LNCaP clone FGC (cell line): ENCODE measurements at regions not wholly inside any gene's neighbourhood (a gene's known extent, or its start where the extent isn't known, plus 50 kb on each side); places are given as distances from the start of the nearest gene placed in this dataset.
"Not testable (repeated sequence)": the region's sequence is repeated elsewhere in the genome, so short reads cannot be mapped to it uniquely, and the experiment has no call there.

ENCODE experiments used
- DNase-seq: peaks from one replicate; pipeline ENCODE4 v3.0.0-alpha.2; 2011; ENCODE audit warnings: low read depth
- H3K4me3 ChIP-seq: 2 replicates; pipeline ENCODE4 v1.5.1; 2011; ENCODE audit warnings: mild to moderate bottlenecking, low read depth, low read length, control low read depth
- TF ChIP-seq, protein P1 (sequence below): IDR thresholded peaks from 2 replicates; pipeline ENCODE4 v1.5.1; 2012; ENCODE audit warnings: mild to moderate bottlenecking; ENCODE audit not compliant: control insufficient read depth, insufficient read depth; ENCODE audit errors: extremely low read depth

DNA sequence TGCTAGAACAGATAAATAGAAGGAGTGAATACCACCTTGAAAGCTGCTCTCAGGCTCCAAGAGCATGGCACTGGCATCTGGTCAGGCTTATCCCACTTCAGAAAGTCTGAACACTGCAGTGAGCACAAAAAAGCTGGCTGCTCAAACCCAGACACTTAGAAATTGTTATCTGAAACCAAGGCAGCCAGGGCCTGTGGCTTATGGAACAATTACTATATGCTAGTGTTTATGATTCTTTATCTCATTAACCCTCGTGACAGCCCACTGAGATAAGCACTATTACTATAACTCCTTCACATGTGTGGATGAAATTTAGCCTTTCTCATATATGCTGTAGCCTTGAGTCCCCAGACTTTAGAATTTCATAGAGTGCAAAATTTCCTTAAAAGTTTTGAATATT lies 400.2 kb downstream of the RAB38 start:
- DNase-seq, result no peak
- TF ChIP-seq, protein P1, sequence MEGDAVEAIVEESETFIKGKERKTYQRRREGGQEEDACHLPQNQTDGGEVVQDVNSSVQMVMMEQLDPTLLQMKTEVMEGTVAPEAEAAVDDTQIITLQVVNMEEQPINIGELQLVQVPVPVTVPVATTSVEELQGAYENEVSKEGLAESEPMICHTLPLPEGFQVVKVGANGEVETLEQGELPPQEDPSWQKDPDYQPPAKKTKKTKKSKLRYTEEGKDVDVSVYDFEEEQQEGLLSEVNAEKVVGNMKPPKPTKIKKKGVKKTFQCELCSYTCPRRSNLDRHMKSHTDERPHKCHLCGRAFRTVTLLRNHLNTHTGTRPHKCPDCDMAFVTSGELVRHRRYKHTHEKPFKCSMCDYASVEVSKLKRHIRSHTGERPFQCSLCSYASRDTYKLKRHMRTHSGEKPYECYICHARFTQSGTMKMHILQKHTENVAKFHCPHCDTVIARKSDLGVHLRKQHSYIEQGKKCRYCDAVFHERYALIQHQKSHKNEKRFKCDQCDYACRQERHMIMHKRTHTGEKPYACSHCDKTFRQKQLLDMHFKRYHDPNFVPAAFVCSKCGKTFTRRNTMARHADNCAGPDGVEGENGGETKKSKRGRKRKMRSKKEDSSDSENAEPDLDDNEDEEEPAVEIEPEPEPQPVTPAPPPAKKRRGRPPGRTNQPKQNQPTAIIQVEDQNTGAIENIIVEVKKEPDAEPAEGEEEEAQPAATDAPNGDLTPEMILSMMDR, result no peak
- H3K4me3 ChIP-seq, result no peak overlapping the region

DNA sequence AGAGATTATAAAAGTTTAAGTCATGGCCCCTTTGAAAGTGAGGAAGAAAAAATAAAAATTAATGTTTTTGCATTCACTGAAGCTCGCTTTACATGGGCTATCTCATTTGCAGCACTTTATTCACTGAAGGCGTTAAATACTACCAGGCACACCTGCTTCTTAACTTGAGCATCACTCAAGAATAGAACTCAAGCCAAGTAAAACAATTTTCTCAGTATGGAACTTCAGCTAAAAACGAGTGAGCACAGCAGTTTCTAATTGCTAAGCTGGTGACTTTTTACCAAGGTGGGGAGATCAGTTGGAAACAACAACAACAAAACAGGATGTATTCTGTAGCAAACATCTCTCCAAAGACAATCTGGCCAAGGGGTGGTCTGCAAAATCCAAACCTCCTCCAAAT lies 405.6 kb downstream of the RAB38 start:
- DNase-seq, result no peak
- TF ChIP-seq, protein P1, result no peak
- H3K4me3 ChIP-seq, result no peak overlapping the region

DNA sequence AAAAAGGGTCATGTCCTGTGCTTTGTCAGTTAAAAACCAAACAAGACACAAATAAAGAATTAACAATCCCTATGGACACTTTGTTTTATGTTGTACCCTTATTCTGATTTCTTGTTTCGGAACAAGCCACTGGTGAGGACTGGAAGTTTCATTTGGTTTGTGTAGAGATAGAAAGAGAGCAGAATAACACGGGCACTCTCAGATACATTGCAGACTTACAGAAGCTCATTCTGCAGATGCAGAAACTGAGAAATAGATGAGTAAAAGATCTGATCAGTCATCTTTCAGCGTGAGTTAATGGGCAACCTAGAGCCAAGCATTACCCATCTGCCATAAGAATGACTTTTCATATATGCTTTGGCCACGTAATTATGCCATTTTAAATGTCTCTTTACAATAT lies 407.6 kb downstream of the RAB38 start:
- no peak for DNase-seq
- no peak overlapping the region for H3K4me3 ChIP-seq
- TF ChIP-seq, protein P1, result no peak

DNA sequence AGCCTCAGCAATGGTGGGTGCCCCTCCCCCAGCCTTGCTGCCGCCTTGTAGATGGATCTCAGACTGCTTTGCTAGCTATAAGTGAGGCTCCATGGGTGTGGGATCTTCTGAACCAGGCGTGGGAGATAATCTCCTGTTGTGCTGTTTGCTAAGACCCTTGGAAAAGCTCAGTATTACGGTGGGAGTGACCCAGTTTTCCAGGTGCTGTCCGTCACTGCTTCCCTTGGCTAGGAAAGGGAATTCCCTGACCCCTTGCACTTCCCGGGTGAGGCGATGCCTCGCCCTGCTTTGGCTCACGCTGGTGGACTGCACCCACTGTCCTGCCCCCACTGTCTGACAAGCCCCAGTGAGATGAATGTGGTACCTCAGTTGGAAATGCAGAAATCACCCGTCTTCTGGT lies 411.2 kb downstream of the RAB38 start:
- H3K4me3 ChIP-seq, DNase-seq: not testable (repeated sequence)

DNA sequence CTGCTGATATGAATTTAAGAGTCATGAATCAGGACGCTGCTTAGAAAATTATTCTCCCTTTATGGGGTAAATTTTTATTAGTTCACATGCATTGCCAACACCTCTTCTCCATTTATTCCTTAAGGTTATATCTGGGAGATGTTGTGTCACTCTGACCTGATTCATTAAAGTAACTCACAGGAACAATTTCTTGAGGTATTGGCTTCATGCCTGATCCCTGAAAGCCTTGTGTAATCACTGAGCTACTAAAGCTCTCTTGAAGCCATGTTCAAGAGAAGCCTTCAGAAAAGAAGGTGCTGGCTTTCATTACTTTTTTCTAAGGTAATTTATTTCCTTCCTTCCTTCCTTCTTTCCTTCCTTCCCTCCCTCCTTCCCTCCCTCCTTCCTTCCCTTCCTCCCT lies 420.6 kb downstream of the RAB38 start:
- no peak for DNase-seq
- TF ChIP-seq, protein P1, result no peak
- no peak overlapping the region for H3K4me3 ChIP-seq

DNA sequence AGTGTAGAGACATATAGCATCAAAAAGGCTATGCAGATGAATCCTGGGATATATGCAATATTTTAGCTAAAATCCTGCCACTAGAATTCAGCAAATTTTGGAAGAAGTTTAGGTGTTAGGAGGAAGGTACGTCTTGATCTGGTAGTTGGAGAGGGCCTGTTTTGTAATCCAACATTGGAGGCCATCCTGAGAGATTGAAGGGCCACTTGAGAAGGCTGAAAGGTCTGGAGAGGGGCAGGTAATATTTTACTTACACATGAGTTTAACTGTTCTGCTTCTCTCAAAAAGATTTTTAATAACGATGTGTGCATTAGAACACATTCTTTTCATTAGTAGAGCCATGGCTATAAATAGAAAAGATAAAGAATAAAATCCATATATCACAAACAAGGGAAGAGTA lies 422.1 kb downstream of the RAB38 start:
- DNase-seq, result no peak
- TF ChIP-seq, protein P1, result no peak
- no peak overlapping the region for H3K4me3 ChIP-seq

DNA sequence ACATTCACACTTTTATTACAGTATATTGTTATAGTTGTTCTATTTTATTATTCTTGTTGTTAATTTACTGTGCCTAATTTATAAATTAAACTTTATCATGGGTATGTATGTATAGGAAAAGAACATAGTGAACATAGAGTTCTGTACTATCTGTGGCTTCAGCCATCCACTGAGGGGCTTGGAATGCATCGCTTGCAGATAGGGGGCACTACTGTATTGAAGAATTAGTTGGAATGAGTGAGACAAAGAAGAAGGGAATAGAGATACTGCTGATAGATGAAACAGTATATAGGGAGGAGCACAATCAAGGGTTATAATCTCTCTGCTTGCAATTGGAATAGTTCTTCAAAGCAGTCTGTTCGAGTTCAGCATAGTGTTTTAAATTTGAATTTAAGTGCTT lies 432.2 kb downstream of the RAB38 start:
- DNase-seq, result no peak
- no peak overlapping the region for H3K4me3 ChIP-seq
- TF ChIP-seq, protein P1, result 0 out of 2 replicates have a peak, but pooled peaks have one; percentile 15
